GM21360 (cell line): ENCODE measurements at regions not wholly inside any gene's neighbourhood (a gene's known extent, or its start where the extent isn't known, plus 50 kb on each side); places are given as distances from the start of the nearest gene placed in this dataset.

Experiments
- ATAC-seq: cut with Tn5 transposase; IDR thresholded peaks from one replicate; pipeline ENCODE4 v1.9.1; 2021; ENCODE audit warnings: mild to moderate bottlenecking, moderate library complexity; ENCODE audit not compliant: unreplicated experiment

DNA sequence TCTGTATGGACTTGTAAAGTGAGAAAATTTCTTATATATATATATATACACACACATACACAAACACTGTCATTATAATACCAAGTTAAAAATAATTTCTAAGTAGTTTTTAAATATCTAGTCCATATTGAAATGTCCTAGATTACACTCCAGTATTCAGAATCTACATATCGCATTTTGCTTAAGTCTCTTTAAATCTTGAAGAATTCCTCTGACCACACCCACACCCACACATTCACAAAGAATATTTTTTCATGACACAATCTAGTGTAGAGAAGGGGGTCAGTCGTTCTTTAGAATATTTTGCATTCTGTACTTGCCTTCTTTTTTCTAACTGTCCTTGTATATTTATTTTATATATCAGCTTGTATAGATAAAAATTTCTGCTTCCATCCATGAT is 509.7 kb downstream of the CCDC85A start:
- ATAC-seq: no peak

DNA sequence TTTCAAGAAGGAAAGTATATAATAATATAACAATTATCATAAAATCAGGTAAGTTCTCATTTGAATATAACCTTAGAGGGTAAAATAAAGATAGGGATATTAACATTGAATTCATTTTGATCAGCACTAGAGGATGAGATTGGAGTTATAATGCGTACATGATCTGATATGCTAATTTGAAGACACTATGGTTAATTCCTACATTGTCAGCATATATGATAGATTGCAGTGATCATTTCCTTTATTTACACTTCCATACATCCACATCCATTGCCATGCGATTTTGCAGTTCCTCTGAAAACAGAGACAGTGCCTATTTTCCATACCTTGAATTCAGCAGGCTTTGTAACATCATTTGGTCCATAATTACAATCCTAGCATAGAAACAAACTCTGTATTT is 519.2 kb downstream of the CCDC85A start:
- no peak for ATAC-seq

DNA sequence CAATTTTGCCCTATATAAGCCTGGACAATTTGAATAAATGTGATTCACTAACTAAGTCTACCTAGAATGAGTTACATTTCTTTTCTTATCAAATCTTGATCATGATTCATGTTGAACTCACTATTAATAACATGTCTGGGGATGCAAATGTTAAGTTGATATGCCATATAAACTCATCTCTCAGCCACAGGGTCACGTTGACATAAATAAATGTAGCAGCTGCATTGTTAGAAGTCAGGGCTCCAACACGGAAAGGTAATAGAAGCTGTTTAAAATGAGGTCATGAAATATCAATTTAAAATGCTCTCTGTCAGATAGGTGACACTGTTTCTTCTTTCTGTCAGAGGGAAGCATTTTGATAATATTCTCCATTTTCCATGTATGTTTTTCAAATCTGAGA is 521.9 kb downstream of the CCDC85A start:
- ATAC-seq: no peak

DNA sequence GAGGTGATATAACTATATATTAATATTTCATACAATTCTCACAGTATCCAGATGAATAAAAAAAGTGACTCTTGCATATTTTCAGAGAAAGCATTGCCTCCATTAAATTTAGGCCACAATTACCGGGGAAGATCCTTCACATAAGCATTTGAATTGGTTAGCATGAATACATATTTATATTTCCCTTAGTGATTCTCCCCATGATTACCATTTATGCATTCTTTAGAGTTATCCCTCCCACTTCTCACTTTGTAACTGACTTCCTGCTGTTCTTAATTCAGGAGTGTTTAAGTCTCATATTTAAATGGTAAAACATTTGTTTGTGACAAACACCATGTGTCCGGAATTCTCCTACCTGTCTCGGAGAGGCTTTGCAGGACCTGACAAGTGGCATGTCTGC is 523.4 kb downstream of the CCDC85A start:
- no peak for ATAC-seq

DNA sequence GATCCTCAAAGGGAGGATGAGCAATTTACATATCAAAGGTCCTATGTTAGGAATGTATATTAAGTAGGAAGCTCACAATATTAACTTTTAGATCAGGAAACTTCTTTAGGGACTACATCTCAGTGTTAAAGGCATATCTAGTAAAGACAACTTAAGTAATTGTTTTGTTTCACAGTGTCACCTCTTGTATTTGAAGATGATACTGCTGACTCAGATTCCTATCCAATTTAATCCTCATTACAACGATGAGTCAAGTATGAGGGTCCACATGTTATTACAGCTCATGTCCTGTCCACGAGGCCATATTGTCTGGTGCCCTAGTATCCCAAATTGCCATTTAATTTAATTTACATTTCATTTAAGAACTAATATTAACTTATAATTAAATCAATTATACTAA is 523.9 kb downstream of the CCDC85A start:
- ATAC-seq: no peak

DNA sequence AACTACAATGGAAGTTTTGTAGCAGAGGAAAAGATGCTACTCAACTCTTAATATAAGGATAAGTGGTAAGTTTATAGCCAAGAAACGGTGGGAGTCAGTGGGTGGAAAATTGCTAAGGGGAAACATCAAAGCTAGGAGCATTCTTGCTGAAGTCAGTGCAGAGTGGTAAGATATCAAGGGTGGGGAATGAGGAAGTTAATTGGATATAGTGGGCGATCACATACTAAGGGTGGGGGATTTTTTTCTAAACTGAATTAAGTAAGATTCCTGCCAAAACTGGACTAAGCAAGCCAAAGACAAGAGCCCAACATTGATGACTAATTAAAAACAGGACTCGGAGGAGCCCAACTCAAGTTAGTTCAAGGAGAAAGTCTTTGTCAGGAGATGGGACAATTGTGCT is 525.4 kb downstream of the CCDC85A start:
- no peak for ATAC-seq

DNA sequence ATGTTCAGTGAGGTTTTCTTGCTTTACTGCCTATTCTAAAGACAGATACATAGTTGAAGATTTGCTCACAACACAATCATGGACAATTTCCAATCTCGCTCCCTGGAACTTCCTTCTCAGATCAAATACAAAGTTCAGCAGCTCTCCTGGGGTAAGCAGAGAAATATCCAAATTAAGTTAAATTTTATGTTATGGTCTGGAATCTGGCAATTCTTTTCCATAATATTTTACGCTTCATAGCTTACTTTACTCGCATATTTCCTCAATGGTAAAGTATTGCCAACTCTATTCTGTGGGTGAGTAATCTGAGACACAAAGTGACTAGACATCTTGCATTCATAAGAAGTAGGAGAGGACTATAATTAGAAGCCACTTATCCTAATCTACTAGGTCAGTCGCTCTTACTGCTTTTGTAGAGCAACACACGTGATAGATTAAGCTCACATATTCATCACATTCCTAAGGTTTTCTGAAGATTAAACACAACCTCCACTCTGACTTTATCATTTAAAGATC is 529.4 kb downstream of the CCDC85A start:
- ATAC-seq: no peak

DNA sequence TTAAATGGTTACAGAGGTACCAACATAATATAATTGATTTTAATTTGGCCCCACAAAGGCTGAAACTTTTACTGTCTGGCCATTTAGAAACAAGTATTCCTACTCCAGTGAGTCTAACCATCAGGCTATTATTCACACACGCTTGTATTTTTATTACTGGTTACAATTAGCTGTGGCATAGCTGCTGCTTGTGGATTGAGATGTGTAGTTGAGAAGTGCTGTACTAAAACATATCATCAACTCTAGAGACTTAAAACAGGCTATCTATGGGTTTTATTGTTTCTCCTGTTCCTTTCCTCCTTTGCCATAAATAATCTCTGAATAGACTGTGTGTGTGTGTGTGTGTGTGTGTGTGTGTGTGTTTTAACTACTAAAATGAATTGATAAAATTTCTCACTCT is 530.2 kb downstream of the CCDC85A start:
- ATAC-seq: no peak

DNA sequence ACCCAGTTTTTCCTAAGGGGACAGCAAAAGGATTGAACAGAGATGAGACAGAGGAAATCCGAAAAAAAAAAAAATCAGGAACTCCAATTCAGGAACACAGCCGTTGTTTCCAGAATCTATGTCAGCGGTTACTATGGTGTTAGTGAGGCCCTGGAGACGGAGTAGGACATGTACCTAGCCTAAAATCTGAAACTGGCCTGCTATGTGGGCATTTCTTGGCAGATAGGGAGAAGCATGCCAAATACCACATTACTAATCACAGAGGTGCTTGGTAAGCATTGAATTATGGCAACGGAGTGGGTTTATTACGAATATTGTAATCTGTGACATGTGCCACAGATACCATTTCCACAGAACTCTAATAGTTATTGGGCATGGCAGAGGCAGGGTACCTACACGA is 530.6 kb downstream of the CCDC85A start:
- no peak for ATAC-seq

DNA sequence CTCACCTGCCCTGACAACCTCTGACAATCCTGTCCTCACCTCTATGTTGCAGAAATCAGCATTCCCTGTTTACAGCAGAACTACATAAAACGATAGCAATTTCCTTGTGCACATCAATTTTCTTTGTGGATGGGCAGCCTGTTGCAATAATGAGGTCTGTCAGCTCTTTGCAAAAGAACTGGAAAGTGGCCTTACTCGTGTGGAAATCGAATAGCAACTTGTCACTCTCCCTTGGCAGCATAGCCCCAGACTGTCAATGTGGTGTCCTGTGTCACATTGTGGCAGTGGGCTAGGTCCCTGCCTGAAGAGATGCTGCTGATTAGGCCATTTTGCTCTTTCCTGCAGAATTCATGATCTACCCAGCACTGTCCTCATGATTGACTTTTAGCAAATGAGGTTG is 531.9 kb downstream of the CCDC85A start:
- ATAC-seq: no peak

DNA sequence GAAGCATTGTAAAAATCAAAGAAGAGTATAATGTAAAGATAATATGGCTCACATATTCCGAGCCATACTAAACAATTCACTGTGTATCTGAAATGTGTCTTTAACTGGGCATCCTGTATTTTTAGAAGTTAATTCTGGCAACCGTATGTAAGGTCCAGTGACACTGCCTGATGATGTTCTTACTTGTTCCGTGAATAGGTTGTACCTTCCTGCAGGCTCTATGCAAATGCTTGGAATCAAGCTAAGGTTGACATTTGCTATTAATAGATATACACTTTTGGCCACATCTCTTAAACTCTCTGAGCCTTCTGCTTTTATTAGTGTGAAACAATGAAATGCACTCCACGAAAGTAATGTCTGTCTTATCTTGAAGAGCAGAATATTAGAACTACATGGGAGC is 534.6 kb downstream of the CCDC85A start:
- ATAC-seq: no peak

DNA sequence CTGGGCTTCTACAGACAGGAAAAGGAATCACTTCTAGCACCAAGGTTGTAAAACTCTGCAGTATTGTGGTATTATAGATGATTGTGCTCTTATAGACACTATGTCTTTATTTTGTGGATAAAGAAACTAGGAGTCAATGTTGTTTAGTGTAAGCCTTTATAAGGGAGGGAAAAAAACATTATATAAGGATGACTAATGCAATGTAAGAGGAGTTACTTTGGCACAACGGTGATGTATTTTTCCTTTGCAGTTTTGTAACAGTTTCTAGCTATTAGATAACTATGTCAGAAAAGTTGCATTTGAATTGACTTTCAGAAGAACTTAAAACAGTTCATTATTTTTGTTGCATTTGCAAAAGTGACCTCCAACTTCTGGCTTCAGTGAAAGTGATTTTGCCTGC is 545.4 kb downstream of the CCDC85A start:
- ATAC-seq: no peak

DNA sequence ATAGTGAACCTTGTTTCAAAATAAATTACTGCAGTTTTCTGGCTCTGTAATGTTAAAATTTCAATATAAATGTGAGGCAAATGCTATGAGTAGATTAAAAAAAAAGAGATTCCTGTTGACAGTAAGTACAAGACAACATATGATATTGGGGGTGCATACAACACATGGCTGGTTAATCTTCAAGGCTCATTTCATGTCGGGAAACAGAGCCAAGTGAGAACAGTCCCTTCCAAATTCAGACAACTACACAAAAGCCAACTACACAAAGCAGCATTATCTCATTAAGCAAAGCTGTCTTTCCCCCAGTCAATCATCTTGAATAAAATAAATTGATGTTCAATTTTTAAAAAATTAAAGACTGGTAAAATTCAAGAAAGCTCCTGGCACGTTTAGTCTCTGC is 549.2 kb downstream of the CCDC85A start:
- no peak for ATAC-seq

DNA sequence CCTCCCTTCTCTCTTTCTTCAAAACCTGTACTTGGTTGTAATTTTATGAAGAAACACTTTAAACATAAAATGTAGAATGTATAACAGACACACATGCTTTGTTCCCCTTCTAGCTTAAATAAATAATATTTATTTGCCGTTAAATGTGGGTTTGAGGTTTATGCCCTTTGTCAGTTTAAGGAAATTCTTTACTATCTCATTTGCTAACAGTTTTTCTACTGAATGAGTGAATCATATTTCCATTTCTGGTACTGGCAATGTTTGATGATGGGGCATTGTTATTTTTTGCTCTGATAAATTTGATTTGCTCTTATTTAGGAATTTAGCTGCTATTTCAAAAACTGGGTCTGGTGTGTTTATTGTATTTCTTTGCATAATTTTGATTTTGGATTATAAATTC is 555.6 kb downstream of the CCDC85A start:
- ATAC-seq: no peak

DNA sequence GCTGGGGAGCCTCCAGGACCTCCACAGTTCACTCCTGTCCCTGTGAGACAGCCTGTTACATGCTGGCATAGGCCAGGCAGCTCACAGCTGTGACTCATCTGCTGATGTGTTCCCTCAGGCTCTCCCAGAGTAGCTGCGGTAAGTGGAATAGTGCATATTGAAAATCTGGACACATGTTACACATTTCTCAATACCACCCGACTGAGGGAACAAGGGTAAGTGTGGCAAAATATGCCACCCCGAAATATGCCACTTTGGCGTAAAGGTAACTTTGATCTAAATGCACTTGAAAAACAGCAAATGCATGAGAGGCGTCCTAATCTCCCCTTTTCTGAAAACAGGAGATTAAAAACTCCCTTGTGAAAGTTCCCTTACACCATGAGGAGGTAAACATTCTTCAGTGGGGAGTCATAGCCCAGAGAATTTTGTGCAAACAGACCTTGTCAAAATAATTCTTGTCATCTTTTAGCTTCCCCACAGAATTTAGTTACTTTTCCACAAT is 557.9 kb downstream of the CCDC85A start:
- no peak for ATAC-seq

DNA sequence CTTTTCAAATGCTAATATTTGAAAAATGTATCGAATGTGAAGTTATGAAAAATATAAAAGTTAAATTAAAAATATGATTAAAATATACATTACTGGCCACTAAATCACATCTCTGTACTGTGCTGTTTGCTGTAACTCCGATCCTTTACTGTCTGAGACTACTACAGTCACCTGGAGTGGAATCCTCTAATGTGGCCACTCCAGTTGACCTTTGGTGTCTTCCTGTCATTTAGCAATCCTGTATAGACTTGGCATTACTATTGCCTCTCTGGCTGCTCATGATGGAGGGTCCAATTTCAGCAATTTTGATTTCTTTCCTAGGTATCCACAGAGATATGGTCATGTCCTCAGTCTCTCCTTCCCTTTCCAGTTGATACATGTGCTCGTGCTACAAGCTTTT is 560.0 kb downstream of the CCDC85A start:
- no peak for ATAC-seq

DNA sequence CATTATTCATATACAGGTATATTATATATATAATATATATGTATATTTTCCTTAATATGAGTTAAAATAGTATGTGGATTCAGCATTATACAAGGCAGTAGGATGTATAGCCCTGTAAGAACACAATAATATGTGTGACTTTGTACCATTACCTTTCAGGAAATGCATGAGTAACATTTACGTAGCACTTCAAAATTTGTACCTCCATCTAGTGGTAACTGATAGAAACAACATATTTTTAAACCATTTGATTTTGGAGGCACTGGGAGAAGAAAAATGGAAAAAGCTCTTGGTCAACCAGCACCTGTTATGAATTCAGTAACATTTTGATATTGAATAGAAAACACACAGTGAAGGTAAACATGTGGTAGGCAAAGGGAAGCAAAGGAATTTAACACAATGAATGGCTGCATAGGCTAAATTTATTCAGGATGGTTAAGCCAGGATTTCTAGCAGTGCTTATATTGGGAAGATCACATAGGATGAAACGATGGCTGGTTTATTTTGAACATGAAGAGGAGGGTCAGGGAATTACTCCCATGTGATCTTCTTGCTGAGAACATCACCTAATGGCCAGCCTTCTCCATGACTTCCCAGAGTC is 565.5 kb downstream of the CCDC85A start:
- no peak for ATAC-seq

DNA sequence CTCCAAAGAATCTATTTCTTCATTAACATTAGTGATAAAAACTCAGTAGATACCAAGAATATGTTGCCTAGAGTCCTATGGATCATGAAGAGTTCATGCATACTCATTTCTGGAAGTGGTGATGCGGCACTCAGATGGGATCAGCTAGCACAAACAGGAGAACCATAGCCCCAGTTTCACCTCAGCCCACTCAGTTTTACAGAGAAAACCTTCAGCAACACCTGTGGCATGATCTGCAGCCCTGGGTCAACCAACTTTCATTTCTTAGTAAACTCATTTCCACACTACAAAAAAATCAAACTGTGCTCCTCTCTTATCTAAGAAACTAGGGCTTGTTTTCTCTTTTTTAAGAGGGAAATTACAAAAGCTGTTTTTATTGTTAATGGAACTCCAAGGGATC is 569.4 kb downstream of the CCDC85A start:
- ATAC-seq: no peak

DNA sequence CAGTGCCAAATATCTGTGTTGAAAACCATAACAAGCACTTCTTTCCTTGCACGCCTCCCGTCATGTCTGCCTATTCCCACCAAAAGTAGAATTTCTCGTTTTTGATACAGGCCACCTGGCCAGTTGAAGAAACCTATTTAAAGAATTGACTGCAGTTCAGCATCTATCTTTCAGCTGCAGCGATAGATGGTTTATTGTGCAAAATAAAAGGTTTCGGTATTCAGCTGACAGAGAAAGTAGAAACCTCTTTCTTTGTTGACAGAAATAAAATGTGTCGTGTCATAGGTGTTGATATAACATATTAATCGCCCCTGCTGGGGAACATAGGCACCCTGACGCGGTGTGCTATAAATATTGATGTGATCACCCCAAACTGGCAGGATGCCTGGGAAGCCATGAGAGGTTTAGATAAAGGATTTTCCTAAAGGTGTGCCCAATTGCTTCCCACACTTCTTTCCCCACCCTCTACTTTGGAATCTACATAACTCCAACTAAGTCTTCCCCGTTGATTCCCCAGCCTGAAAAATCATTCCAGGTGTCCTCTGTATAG is 570.4 kb downstream of the CCDC85A start:
- ATAC-seq: no peak

DNA sequence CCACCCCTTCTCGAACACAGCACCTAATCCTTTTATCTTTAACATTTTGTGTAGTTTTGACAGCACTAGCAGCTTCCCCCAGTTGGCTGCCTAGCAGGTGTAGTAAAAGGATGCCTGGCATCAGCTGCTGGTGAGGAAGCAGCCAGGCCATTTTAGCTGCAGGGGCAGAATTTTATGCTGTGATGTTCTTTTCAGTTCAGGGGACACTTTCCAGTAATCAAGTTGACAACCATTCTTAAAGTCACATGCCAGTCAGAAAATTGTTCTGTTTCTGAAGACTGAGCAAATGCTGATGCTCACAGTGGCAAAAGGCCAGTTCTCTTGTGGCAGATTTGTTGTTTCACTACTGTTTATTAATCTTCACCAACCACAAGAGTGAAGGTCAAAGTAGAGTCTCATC is 570.8 kb downstream of the CCDC85A start:
- ATAC-seq: no peak

DNA sequence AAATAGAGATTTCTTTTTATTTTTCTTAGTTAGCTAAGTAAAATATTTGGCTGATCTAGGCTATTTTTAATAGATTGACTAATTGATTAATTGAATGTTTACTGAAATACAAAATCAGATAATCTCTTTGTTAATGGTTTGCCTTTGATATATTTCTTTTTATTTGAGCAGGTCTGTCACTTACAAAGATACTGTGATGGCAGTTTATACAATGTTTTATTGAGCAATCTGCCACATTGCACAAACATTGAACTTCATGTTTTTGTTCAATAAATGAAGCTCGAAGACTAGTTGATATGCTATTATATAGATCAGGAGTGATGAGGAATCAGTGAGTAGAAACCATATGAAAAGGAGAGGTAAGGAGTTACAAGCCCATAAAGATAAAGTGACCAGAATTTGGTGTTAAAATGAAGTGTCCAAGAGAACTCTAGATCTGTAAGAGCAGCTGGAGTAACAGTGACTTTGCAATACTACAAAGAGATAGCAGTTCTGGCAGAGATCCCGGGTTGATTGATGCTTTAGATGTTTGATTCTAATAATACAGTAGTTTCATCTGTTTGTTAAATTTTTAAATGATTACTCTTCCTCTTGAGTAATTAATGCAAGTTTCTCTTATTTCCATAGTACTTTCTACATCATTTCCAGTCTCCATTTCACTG is 574.2 kb downstream of the CCDC85A start:
- ATAC-seq: no peak

DNA sequence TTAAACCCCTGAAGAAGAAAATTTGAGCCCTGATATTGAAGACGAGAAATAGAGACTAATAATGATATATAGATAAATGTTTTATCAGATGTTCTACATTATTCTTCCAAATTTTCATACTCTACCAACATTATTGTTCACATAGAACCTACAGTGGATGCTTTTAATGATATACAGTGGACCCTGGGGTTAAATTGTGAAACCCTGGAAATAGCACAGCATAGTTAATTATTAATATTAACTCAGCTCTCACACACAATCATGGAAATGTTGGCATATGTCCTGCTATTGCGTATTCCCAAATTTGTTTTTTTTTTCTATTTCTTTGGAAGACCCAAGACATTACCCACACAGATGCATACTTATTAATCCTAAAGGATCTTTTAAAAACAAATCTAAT is 579.9 kb downstream of the CCDC85A start:
- ATAC-seq: no peak
